PC-9 (cell line): ENCODE measurements at regions not wholly inside any gene's neighbourhood (a gene's known extent, or its start where the extent isn't known, plus 50 kb on each side); places are given as distances from the start of the nearest gene placed in this dataset.

Source experiments
- CTCF ChIP-seq: fragments of 200-600 bp; sonication (generic); conservative IDR thresholded peaks from 2 replicates; pipeline ENCODE4 v1.6.1; 2017; ENCODE audit warnings: mixed run types, antibody characterized with exemption, mild to moderate bottlenecking, moderate library complexity
- EZH2 ChIP-seq: fragments of 200-600 bp; sonication (generic); IDR thresholded peaks from 2 replicates; pipeline ENCODE4 v1.8.0; 2017; ENCODE audit warnings: antibody characterized with exemption, low read depth

DNA sequence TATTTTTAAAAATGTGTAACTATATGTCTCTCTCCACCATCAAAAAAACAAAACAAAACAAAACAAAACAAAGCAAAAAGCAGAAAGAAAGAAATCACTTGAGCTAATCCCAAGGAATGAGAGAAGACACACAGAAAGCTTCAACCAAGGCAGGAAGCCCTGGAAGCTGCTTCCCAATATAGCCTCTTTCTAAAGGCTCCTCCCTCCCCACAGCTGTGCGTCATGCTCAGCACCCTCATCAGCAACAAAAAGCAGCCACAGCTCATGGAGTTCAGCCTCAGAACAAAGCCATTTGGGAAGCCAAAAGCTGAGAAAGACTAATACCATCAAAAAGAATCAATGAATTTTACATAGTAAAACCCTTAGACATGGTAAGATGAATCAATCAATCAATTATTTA lies 501.6 kb upstream of the SMIM31 start:
- no peak for TF ChIP-seq CTCF
- no peak for TF ChIP-seq EZH2
